ENCODE measurements at regions not wholly inside any gene's neighbourhood (a gene's known extent, or its start where the extent isn't known, plus 50 kb on each side); places are given as distances from the start of the nearest gene placed in this dataset.

DNA sequence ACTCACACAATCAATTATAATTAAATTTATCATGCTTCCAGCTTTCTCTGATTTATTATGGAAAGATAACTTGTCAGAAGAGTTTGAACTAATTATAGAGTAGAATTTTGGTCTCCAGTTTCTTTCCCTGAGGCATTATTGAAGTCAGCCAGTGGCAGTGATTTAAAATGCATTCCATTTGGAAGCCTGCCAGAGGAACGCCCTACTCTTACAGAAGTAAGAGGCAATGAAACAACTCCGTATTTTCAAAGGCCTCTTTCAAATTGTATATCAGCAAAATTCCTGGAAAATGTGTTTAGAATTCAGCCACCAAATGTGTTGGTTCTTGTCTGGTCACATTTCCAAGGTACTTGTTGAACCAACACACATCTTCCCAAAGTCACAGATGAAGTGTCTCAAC is 640.9 kb downstream of the SEMA5A start:
- Histone ChIP-seq H3K9ac (ENCODE audit: insufficient read depth, low read depth, low read length) (no peak overlapping the region), H4K20me1 (ENCODE audit: insufficient read depth, low read length) (no peaks in the 10 kb centered on the region), H2AFZ (ENCODE audit: low read length) (no peak overlapping the region), H3K4me3 (replicated peaks in 1 of 3; ENCODE audit: insufficient read depth in 1 of 3, low read depth in 2 of 3, low read length in 3 of 3) (no peak overlapping the region), H3K9me3 (ENCODE audit: low read length) (peaks cover 60% of the 10 kb centered on the region), H3K27me3 (ENCODE audit: control insufficient read depth in 1 of 2, insufficient read depth in 2 of 2, low read length in 2 of 2) (no peaks in the 10 kb centered on the region; a peak in 1 of 5 replicates), H3K4me2 (ENCODE audit: low read depth, low read length) (no peak overlapping the region), H3K27ac (ENCODE audit: extremely low read length, insufficient read depth, low read length) (no peak overlapping the region), H3K79me2 (ENCODE audit: insufficient read depth, low read length) (no peaks in the 10 kb centered on the region), H3K36me3 (replicated peaks in 1 of 2; ENCODE audit: control insufficient read depth in 1 of 2, insufficient read depth in 2 of 2, low read length in 2 of 2) (no peaks in the 10 kb centered on the region), H3K4me1 (ENCODE audit: insufficient read depth, low read length) (no peaks in the 10 kb centered on the region)
- ChIA-PET POLR2A (no interaction called here), CTCF (ENCODE audit: low intra/inter-chr PET ratio, low total read pairs) (no interaction called here)
- 0% methylated on average over 2 of the region's 2 CpGs for WGBS (ENCODE audit: low lambda C conversion rate)
- DNase-seq (ENCODE audit: low spot score) (no peak), ATAC-seq (no peak), FAIRE-seq (no peak)
- in situ Hi-C loops (cut with HindIII; ENCODE audit: extremely low pct_ligation_motif_present, low pct_unique_long_range_greater_than_20kb), result no loop called here
- intact Hi-C loops (cut with micrococcal nuclease; ENCODE audit: unreplicated experiment), result no loop called here
- no TSS peak for BruUV-seq (replicated peaks)
- TF ChIP-seq, protein P1, sequence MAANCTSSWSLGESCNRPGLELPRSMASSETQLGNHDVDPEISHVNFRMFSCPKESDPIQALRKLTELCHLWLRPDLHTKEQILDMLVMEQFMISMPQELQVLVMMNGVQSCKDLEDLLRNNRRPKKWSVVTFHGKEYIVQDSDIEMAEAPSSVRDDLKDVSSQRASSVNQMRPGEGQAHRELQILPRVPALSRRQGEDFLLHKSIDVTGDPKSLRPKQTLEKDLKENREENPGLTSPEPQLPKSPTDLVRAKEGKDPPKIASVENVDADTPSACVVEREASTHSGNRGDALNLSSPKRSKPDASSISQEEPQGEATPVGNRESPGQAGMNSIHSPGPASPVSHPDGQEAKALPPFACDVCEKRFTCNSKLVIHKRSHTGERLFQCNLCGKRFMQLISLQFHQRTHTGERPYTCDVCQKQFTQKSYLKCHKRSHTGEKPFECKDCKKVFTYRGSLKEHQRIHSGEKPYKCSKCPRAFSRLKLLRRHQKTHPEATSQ (CRISPR knock-in tag; IDR thresholded peaks at IDR 0.05; ENCODE audit: borderline replicate concordance), result no peak
- no peak for TF ChIP-seq ZNF570 (CRISPR knock-in tag; IDR thresholded peaks at IDR 0.05; ENCODE audit: borderline replicate concordance)
- TF ChIP-seq LCORL (IDR thresholded peaks at IDR 0.05), result no peak
- TF ChIP-seq LCORL (CRISPR knock-in tag; IDR thresholded peaks at IDR 0.05), result no peak
- no peak for TF ChIP-seq NRL (CRISPR knock-in tag; IDR thresholded peaks at IDR 0.05; ENCODE audit: borderline replicate concordance)
- TF ChIP-seq, protein P2, sequence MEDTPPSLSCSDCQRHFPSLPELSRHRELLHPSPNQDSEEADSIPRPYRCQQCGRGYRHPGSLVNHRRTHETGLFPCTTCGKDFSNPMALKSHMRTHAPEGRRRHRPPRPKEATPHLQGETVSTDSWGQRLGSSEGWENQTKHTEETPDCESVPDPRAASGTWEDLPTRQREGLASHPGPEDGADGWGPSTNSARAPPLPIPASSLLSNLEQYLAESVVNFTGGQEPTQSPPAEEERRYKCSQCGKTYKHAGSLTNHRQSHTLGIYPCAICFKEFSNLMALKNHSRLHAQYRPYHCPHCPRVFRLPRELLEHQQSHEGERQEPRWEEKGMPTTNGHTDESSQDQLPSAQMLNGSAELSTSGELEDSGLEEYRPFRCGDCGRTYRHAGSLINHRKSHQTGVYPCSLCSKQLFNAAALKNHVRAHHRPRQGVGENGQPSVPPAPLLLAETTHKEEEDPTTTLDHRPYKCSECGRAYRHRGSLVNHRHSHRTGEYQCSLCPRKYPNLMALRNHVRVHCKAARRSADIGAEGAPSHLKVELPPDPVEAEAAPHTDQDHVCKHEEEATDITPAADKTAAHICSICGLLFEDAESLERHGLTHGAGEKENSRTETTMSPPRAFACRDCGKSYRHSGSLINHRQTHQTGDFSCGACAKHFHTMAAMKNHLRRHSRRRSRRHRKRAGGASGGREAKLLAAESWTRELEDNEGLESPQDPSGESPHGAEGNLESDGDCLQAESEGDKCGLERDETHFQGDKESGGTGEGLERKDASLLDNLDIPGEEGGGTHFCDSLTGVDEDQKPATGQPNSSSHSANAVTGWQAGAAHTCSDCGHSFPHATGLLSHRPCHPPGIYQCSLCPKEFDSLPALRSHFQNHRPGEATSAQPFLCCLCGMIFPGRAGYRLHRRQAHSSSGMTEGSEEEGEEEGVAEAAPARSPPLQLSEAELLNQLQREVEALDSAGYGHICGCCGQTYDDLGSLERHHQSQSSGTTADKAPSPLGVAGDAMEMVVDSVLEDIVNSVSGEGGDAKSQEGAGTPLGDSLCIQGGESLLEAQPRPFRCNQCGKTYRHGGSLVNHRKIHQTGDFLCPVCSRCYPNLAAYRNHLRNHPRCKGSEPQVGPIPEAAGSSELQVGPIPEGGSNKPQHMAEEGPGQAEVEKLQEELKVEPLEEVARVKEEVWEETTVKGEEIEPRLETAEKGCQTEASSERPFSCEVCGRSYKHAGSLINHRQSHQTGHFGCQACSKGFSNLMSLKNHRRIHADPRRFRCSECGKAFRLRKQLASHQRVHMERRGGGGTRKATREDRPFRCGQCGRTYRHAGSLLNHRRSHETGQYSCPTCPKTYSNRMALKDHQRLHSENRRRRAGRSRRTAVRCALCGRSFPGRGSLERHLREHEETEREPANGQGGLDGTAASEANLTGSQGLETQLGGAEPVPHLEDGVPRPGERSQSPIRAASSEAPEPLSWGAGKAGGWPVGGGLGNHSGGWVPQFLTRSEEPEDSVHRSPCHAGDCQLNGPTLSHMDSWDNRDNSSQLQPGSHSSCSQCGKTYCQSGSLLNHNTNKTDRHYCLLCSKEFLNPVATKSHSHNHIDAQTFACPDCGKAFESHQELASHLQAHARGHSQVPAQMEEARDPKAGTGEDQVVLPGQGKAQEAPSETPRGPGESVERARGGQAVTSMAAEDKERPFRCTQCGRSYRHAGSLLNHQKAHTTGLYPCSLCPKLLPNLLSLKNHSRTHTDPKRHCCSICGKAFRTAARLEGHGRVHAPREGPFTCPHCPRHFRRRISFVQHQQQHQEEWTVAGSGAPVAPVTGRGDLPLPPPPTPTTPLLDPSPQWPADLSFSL (CRISPR knock-in tag; IDR thresholded peaks at IDR 0.05), result no peak
- TF ChIP-seq, protein P3, sequence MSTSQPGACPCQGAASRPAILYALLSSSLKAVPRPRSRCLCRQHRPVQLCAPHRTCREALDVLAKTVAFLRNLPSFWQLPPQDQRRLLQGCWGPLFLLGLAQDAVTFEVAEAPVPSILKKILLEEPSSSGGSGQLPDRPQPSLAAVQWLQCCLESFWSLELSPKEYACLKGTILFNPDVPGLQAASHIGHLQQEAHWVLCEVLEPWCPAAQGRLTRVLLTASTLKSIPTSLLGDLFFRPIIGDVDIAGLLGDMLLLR (CRISPR knock-in tag; IDR thresholded peaks at IDR 0.05), result no peak
- TF ChIP-seq, protein P4, sequence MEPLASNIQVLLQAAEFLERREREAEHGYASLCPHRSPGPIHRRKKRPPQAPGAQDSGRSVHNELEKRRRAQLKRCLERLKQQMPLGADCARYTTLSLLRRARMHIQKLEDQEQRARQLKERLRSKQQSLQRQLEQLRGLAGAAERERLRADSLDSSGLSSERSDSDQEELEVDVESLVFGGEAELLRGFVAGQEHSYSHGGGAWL (CRISPR knock-in tag; IDR thresholded peaks at IDR 0.05), result no peak
- TF ChIP-seq SRF (IDR thresholded peaks at IDR 0.05; ENCODE audit: low read depth, low read length), result no peak
- TF ChIP-seq SMARCC2 (IDR thresholded peaks at IDR 0.05), result no peak
- TF ChIP-seq, protein P5, sequence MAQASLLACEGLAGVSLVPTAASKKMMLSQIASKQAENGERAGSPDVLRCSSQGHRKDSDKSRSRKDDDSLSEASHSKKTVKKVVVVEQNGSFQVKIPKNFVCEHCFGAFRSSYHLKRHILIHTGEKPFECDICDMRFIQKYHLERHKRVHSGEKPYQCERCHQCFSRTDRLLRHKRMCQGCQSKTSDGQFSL (CRISPR knock-in tag; IDR thresholded peaks at IDR 0.05), result no peak
- TF ChIP-seq ZNF850 (CRISPR knock-in tag; conservative IDR thresholded peaks at IDR 0.05), result no peak
- no peak for TF ChIP-seq MIER2 (CRISPR knock-in tag; IDR thresholded peaks at IDR 0.05)
- no peak for TF ChIP-seq ZNF180 (CRISPR knock-in tag; IDR thresholded peaks at IDR 0.05; ENCODE audit: borderline replicate concordance, low read depth)
- no peak for TF ChIP-seq BCL6 (CRISPR knock-in tag; IDR thresholded peaks at IDR 0.05)
- TF ChIP-seq XBP1 (CRISPR knock-in tag; IDR thresholded peaks at IDR 0.05), result no peak
- TF ChIP-seq TSC22D2 (CRISPR knock-in tag; IDR thresholded peaks at IDR 0.05; ENCODE audit: borderline replicate concordance), result no peak
- TF ChIP-seq NR2F2 (IDR thresholded peaks at IDR 0.05; ENCODE audit: borderline replicate concordance, low read depth), result no peak
- no peak for TF ChIP-seq ZNF572 (CRISPR knock-in tag; IDR thresholded peaks at IDR 0.05)
